M059J (cell line): ENCODE measurements at regions not wholly inside any gene's neighbourhood (a gene's known extent, or its start where the extent isn't known, plus 50 kb on each side); places are given as distances from the start of the nearest gene placed in this dataset.

ENCODE experiments used
- DNase-seq: peaks from one replicate; pipeline ENCODE4 v3.0.0-alpha.2; 2012; ENCODE audit warnings: low read depth

GRCh38 chr4:58205446-58206235 is 1095.5 kb upstream of the IGFBP7 start:
- no peak for DNase-seq

- DNase-seq, result no peak
Observed at GRCh38 chr4:58192217-58192616, 1082.0 kb upstream of the IGFBP7 start.

GRCh38 chr4:58191109-58191508 is 1080.9 kb upstream of the IGFBP7 start:
- DNase-seq, result no peak

GRCh38 chr4:58188316-58188715 is 1078.1 kb upstream of the IGFBP7 start:
- no peak for DNase-seq

- no peak for DNase-seq
Observed at GRCh38 chr4:58175024-58175423, 1064.8 kb upstream of the IGFBP7 start.

- no peak for DNase-seq
Observed at GRCh38 chr4:58166490-58166889, 1056.3 kb upstream of the IGFBP7 start.

GRCh38 chr4:58163156-58163555 is 1053.0 kb upstream of the IGFBP7 start:
- no peak for DNase-seq

- no peak for DNase-seq
Observed at GRCh38 chr4:58149404-58150085, 1039.4 kb upstream of the IGFBP7 start.

GRCh38 chr4:58144721-58145120 is 1034.5 kb upstream of the IGFBP7 start:
- DNase-seq, result no peak

- no peak for DNase-seq
Observed at GRCh38 chr4:58138786-58139668, 1028.8 kb upstream of the IGFBP7 start.

GRCh38 chr4:58136604-58137003 is 1026.4 kb upstream of the IGFBP7 start:
- no peak for DNase-seq

GRCh38 chr4:58127680-58128079 is 1017.5 kb upstream of the IGFBP7 start:
- no peak for DNase-seq

GRCh38 chr4:58119298-58119697 is 1009.1 kb upstream of the IGFBP7 start:
- no peak for DNase-seq

GRCh38 chr4:58113126-58113525 is 1002.9 kb upstream of the IGFBP7 start:
- no peak for DNase-seq

GRCh38 chr4:58111818-58112217 is 1001.6 kb upstream of the IGFBP7 start:
- DNase-seq, result no peak

GRCh38 chr4:58093352-58093751 is 983.2 kb upstream of the IGFBP7 start:
- DNase-seq, result no peak

- no peak for DNase-seq
Observed at GRCh38 chr4:58090539-58090938, 980.4 kb upstream of the IGFBP7 start.

- no peak for DNase-seq
Observed at GRCh38 chr4:58081356-58081755, 971.2 kb upstream of the IGFBP7 start.

GRCh38 chr4:58075724-58076123 is 965.5 kb upstream of the IGFBP7 start:
- no peak for DNase-seq

- no peak for DNase-seq
Observed at GRCh38 chr4:58074382-58074781, 964.2 kb upstream of the IGFBP7 start.

- DNase-seq, result no peak
Observed at GRCh38 chr4:58070726-58071125, 960.5 kb upstream of the IGFBP7 start.

- DNase-seq, result no peak
Observed at GRCh38 chr4:58064653-58065052, 954.5 kb upstream of the IGFBP7 start.
